ENCODE measurements at regions not wholly inside any gene's neighbourhood (a gene's known extent, or its start where the extent isn't known, plus 50 kb on each side); places are given as distances from the start of the nearest gene placed in this dataset.

- Histone ChIP-seq H2AFZ (ENCODE audit: control insufficient read depth, low read depth, low read length) (no peak overlapping the region), H3K27ac (ENCODE audit: control insufficient read depth, insufficient read depth) (no peak overlapping the region), H3K36me3 (ENCODE audit: control insufficient read depth in 2 of 2, insufficient read depth in 2 of 2, low read length in 1 of 2) (no peaks in the 10 kb centered on the region), H3K79me2 (ENCODE audit: control insufficient read depth, insufficient read depth, low read length) (no peaks in the 10 kb centered on the region), H3K4me3 (no peak overlapping the region), H3K9ac (ENCODE audit: control insufficient read depth, insufficient read depth, low read length) (no peak overlapping the region), H3K9me3 (replicated peaks; ENCODE audit: control insufficient read depth, insufficient read depth, low read length) (no peaks in the 10 kb centered on the region), H3K27me3 (replicated peaks in 1 of 2; ENCODE audit: control insufficient read depth in 2 of 2, insufficient read depth in 2 of 2, low read length in 1 of 2) (no peaks in the 10 kb centered on the region), H3K4me2 (ENCODE audit: control insufficient read depth, insufficient read depth) (no peak overlapping the region), H3K4me1 (ENCODE audit: control insufficient read depth, insufficient read depth, low read length) (no peaks in the 10 kb centered on the region), H4K20me1 (ENCODE audit: control insufficient read depth, insufficient read depth) (no peaks in the 10 kb centered on the region)
- ATAC-seq (no peak), FAIRE-seq (no peak), DNase-seq (ENCODE audit: low read depth, low spot score) (no peak)
- ChIA-PET CTCF (interaction anchor here (0.6 kb wide), 1 partner anchor 681 kb away, joined by 3 read pairs; no protein-coding TSS in a partner anchor), RAD21 (ENCODE audit: unreplicated experiment) (no interaction called here), POLR2A (interaction anchor here (0.6 kb wide), 1 partner anchor 1822 kb away, joined by 3 read pairs; no protein-coding TSS in a partner anchor), SMC1A (ENCODE audit: uncharacterized antibody, unreplicated experiment) (no interaction called here)
- in situ Hi-C loops (cut with MboI) (no loop called here), intact Hi-C loops (cut with micrococcal nuclease; ENCODE audit: unreplicated experiment) (no loop called here)
- BruUV-seq (replicated peaks), result no TSS peak
- WGBS (ENCODE audit: insufficient coverage, insufficient replicate concordance, low lambda C conversion rate, missing lambda C conversion rate), result 8% methylated on average over 3 of the region's 3 CpGs
- no peak for TF ChIP-seq IRF5 (IDR thresholded peaks at IDR 0.05; ENCODE audit: borderline replicate concordance)
- TF ChIP-seq HDGF (IDR thresholded peaks at IDR 0.05), result no peak
- TF ChIP-seq ZNF592 (IDR thresholded peaks at IDR 0.05), result no peak
- TF ChIP-seq ZNF687 (IDR thresholded peaks at IDR 0.05), result no peak
- TF ChIP-seq ZBTB4 (CRISPR knock-in tag; IDR thresholded peaks at IDR 0.05), result no peak
- no peak for TF ChIP-seq FOS (IDR thresholded peaks at IDR 0.05; ENCODE audit: borderline replicate concordance, extremely low read depth, insufficient read length)
- no peak for TF ChIP-seq KDM1A (IDR thresholded peaks at IDR 0.05; ENCODE audit: borderline replicate concordance)
- TF ChIP-seq IRF3 (IDR thresholded peaks at IDR 0.05), result no peak
- no peak for TF ChIP-seq SMAD1 (IDR thresholded peaks at IDR 0.05; ENCODE audit: low read depth, partially characterized antibody)
- TF ChIP-seq ZNF217 (IDR thresholded peaks at IDR 0.05), result no peak
- TF ChIP-seq HCFC1 (IDR thresholded peaks at IDR 0.05; ENCODE audit: low read length), result no peak
These were observed 767.8 kb upstream of the TENM3 start for GRCh38 chr4:181475359-181475758.

Measured in GM12878 (cell line).